ENCODE measurements at regions not wholly inside any gene's neighbourhood (a gene's known extent, or its start where the extent isn't known, plus 50 kb on each side); places are given as distances from the start of the nearest gene placed in this dataset.

GRCh38 chr7:42432644-42433043 lies 195.6 kb upstream of the GLI3 start:
- DNase-seq (ENCODE audit: low spot score in 2 of 2) (no peak), ATAC-seq (no peak)
- no peaks in the 10 kb centered on the region for H3K4me1 Mint-ChIP-seq
- H3K27ac Mint-ChIP-seq, result no peak overlapping the region
- H3K9me3 Mint-ChIP-seq, result peaks cover 11% of the 10 kb centered on the region
- H3K4me3 Mint-ChIP-seq, result no peak overlapping the region
- H3K36me3 Mint-ChIP-seq, result no peaks in the 10 kb centered on the region

- ATAC-seq (no peak), DNase-seq (ENCODE audit: low spot score in 2 of 2) (no peak)
- Mint-ChIP-seq H3K9me3 (peaks cover 8% of the 10 kb centered on the region), H3K36me3 (no peaks in the 10 kb centered on the region), H3K27ac (no peak overlapping the region), H3K4me1 (no peaks in the 10 kb centered on the region), H3K4me3 (no peak overlapping the region)
Observed at GRCh38 chr7:42431873-42432272, 194.9 kb upstream of the GLI3 start.

- Mint-ChIP-seq H3K36me3 (no peaks in the 10 kb centered on the region), H3K27ac (no peak overlapping the region), H3K9me3 (no peaks in the 10 kb centered on the region), H3K4me3 (no peak overlapping the region), H3K4me1 (no peaks in the 10 kb centered on the region)
- ATAC-seq (no peak), DNase-seq (ENCODE audit: low spot score in 2 of 2) (no peak)
Observed at GRCh38 chr7:42429339-42429738, 192.3 kb upstream of the GLI3 start.

- DNase-seq (ENCODE audit: low spot score in 2 of 2), result no peak
- no peak overlapping the region for H3K4me3 Mint-ChIP-seq
- H3K27ac Mint-ChIP-seq, result no peak overlapping the region
- H3K4me1 Mint-ChIP-seq, result no peaks in the 10 kb centered on the region
- H3K36me3 Mint-ChIP-seq, result no peaks in the 10 kb centered on the region
- no peak for ATAC-seq
- no peaks in the 10 kb centered on the region for H3K9me3 Mint-ChIP-seq
Observed at GRCh38 chr7:42426163-42426562, 189.2 kb upstream of the GLI3 start.

DNA sequence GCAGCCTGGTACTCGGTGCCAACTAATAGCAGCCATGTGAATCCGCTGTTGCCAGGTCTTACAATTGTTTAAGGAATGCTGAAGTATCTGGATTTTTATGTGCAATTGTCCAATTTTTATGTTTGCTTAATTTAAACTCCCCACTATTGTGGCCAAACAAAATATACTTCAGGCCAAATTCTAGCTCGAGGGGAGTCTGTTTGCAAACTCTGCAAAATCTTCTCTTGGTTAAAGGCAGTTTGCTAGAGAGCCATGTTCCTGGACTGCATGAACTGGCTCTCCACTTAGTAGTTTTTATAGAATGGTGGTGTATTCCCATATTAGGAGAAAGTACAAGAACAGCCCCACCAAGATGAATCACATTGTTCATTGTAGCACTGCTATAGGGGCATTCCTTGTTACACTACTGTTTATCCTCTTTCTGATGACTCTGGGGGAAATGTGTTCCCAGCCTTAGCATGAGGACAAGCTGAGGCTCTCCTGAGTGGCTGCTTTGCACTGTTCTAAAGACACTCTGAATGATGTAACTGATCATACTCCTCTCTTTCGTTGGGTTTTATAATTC lies 178.0 kb upstream of the GLI3 start:
- Mint-ChIP-seq H3K4me3 (no peak overlapping the region), H3K9me3 (no peaks in the 10 kb centered on the region), H3K4me1 (no peaks in the 10 kb centered on the region), H3K36me3 (no peaks in the 10 kb centered on the region), H3K27ac (no peak overlapping the region)
- ATAC-seq (no peak), DNase-seq (ENCODE audit: low spot score in 2 of 2) (no peak)

- no peak overlapping the region for H3K4me3 Mint-ChIP-seq
- H3K27ac Mint-ChIP-seq, result no peak overlapping the region
- no peaks in the 10 kb centered on the region for H3K9me3 Mint-ChIP-seq
- no peaks in the 10 kb centered on the region for H3K4me1 Mint-ChIP-seq
- DNase-seq (ENCODE audit: low spot score in 2 of 2) (no peak), ATAC-seq (no peak)
- H3K36me3 Mint-ChIP-seq, result no peaks in the 10 kb centered on the region
Observed at GRCh38 chr7:42414028-42414427, 177.0 kb upstream of the GLI3 start.

- no peaks in the 10 kb centered on the region for H3K4me1 Mint-ChIP-seq
- H3K36me3 Mint-ChIP-seq, result no peaks in the 10 kb centered on the region
- no peaks in the 10 kb centered on the region for H3K9me3 Mint-ChIP-seq
- no peak overlapping the region for H3K27ac Mint-ChIP-seq
- DNase-seq (ENCODE audit: low spot score in 2 of 2) (no peak), ATAC-seq (no peak)
- no peak overlapping the region for H3K4me3 Mint-ChIP-seq
Observed at GRCh38 chr7:42409296-42409695, 172.3 kb upstream of the GLI3 start.

DNA sequence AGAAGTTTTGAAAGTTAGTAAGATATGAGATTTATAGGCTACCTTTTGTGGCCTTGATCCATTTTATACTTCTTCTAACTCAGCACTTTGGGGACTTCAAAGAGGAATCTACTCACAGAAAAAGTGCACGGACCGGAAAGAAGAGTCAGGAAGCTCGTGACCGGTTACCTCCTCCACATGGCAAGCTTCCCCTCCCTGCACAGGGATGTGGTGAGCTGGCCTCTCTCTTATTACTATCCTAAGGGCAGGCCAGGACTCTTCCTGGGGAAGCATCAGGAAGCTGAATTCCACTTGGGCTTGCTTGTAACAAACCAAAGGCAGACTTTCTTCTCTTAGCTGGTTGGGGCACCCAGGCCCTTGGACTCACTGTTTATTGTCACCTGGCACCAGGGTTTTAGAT lies 170.8 kb upstream of the GLI3 start:
- Mint-ChIP-seq H3K4me1 (no peaks in the 10 kb centered on the region), H3K9me3 (no peaks in the 10 kb centered on the region), H3K4me3 (no peak overlapping the region), H3K36me3 (no peaks in the 10 kb centered on the region), H3K27ac (no peak overlapping the region)
- no peak for DNase-seq (ENCODE audit: low spot score in 2 of 2)
- ATAC-seq, result no peak

- Mint-ChIP-seq H3K27ac (no peak overlapping the region), H3K4me1 (no peaks in the 10 kb centered on the region), H3K36me3 (no peaks in the 10 kb centered on the region), H3K9me3 (no peaks in the 10 kb centered on the region), H3K4me3 (no peak overlapping the region)
- DNase-seq (ENCODE audit: low spot score in 2 of 2) (no peak), ATAC-seq (no peak)
Observed at GRCh38 chr7:42407021-42407710, 170.2 kb upstream of the GLI3 start.

DNA sequence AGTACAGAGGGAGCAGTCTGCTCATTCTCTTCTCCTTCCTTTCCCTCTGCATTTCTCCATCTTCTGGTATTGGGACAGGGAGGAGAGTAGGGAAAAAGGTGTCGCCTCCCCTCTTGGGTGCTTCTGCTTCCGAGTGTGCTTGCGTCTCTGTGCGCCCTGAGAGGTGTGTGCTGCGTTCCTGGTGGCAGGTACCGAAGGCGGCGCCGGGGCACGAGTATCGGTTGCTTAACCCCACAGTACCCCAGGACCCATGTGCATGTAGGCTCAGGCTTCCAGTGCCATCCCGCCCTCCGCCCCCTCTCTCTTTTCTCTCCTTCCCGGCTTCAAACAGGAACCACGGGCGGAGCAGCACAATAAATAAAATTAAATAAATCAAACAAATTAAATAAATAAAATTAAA lies 169.3 kb upstream of the GLI3 start:
- H3K4me3 Mint-ChIP-seq, result no peak overlapping the region
- H3K36me3 Mint-ChIP-seq, result no peaks in the 10 kb centered on the region
- no peaks in the 10 kb centered on the region for H3K4me1 Mint-ChIP-seq
- no peak overlapping the region for H3K27ac Mint-ChIP-seq
- peaks cover 3% of the 10 kb centered on the region for H3K9me3 Mint-ChIP-seq
- DNase-seq (ENCODE audit: low spot score in 2 of 2), result no peak
- no peak for ATAC-seq

DNA sequence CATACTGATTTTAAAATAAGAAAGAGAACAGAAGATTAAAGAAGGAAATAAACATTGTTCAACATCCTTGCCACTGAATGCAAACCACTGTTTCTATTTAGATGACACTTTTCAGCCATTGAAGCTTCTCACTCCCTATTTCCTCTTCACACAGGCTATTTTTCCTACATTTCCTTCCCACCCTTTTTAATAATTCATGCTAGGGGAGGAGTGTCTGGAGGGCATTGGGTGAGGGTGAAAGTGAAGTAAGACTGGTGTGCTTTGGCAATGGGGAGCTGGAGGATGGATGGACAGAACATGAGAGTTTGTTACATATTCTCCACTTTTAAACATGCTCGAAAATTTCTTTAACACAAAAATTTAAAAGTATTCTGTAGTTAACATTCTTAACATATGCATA lies 168.8 kb upstream of the GLI3 start:
- no peak for DNase-seq (ENCODE audit: low spot score in 2 of 2)
- Mint-ChIP-seq H3K27ac (no peak overlapping the region), H3K4me1 (no peaks in the 10 kb centered on the region), H3K9me3 (peaks cover 3% of the 10 kb centered on the region), H3K4me3 (no peak overlapping the region), H3K36me3 (no peaks in the 10 kb centered on the region)
- no peak for ATAC-seq

DNA sequence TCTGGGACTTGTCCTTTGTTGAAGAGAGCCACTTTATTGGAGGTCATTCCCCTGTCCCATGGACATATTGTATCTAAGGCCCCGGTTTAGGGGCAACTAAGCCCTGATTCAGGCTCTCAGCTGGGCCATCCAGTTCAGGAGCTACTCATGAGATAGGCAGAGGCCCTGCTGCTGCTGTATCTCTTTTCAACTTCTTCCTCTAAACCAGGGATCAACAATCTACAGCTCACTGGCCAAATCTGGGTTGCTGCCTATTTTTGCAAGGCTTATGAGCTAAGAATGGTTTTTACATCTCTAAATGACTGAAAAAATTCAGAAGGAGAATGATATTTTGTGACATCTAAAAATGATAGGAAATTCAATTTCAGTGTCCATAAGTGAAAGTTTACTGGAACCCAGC lies 166.8 kb upstream of the GLI3 start:
- Mint-ChIP-seq H3K36me3 (no peaks in the 10 kb centered on the region), H3K4me1 (no peaks in the 10 kb centered on the region), H3K9me3 (peaks cover 3% of the 10 kb centered on the region), H3K4me3 (no peak overlapping the region), H3K27ac (no peak overlapping the region)
- ATAC-seq, result no peak
- DNase-seq (ENCODE audit: low spot score in 2 of 2), result no peak

GRCh38 chr7:42400961-42401360 lies 164.0 kb upstream of the GLI3 start:
- no peaks in the 10 kb centered on the region for H3K4me1 Mint-ChIP-seq
- no peak overlapping the region for H3K4me3 Mint-ChIP-seq
- no peak overlapping the region for H3K27ac Mint-ChIP-seq
- no peaks in the 10 kb centered on the region for H3K36me3 Mint-ChIP-seq
- peaks cover 3% of the 10 kb centered on the region for H3K9me3 Mint-ChIP-seq
- no peak for ATAC-seq
- DNase-seq (ENCODE audit: low spot score in 2 of 2), result no peak

GRCh38 chr7:42400211-42400772 lies 163.3 kb upstream of the GLI3 start:
- no peak for DNase-seq (ENCODE audit: low spot score in 2 of 2)
- Mint-ChIP-seq H3K4me3 (no peak overlapping the region), H3K27ac (no peak overlapping the region), H3K9me3 (peaks cover 3% of the 10 kb centered on the region), H3K4me1 (no peaks in the 10 kb centered on the region), H3K36me3 (no peaks in the 10 kb centered on the region)
- no peak for ATAC-seq

- Mint-ChIP-seq H3K27ac (no peak overlapping the region), H3K4me1 (no peaks in the 10 kb centered on the region), H3K9me3 (no peaks in the 10 kb centered on the region), H3K4me3 (no peak overlapping the region), H3K36me3 (no peaks in the 10 kb centered on the region)
- DNase-seq (ENCODE audit: low spot score in 2 of 2) (no peak), ATAC-seq (no peak)
Observed at GRCh38 chr7:42395607-42396006, 158.6 kb upstream of the GLI3 start.

GRCh38 chr7:42392826-42393225 lies 155.8 kb upstream of the GLI3 start:
- Mint-ChIP-seq H3K9me3 (no peaks in the 10 kb centered on the region), H3K36me3 (no peaks in the 10 kb centered on the region), H3K27ac (no peak overlapping the region), H3K4me3 (no peak overlapping the region), H3K4me1 (no peaks in the 10 kb centered on the region)
- no peak for DNase-seq (ENCODE audit: low spot score in 2 of 2)
- ATAC-seq, result no peak

All from stimulated activated effector memory CD8-positive, alpha-beta T cell treated with anti-CD3 and anti-CD28 coated beads, Interleukin-12 subunit alpha, Interleukin-12 subunit beta, amount 100 ng/mL, for 72 hours (primary cell).